ENCODE measurements at regions not wholly inside any gene's neighbourhood (a gene's known extent, or its start where the extent isn't known, plus 50 kb on each side); places are given as distances from the start of the nearest gene placed in this dataset.

DNA sequence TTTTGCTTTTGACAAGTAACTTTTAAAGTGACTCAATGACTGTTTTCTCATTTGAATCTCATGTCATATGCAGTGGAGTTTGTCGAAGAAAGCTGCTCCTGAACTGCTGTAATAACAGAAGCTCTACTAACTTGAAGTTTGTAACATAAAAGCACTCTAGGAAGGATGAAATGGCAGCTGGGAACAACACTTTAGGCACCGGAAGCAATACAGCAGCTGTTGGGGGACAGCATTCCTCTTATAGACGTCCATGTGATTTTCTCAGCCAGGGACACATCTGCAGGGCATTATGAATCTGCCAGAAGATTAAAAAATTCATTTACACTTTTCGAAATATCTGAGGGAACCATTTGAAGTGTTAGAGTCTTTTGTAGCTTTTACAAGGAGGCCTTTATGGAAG is 1035.8 kb downstream of the ADGRL3 start:
- TF ChIP-seq EZH2 (optimal IDR thresholded peaks at IDR 0.05; ENCODE audit: low read depth, low read length) (no peak), EZH2phosphoT487 (IDR thresholded peaks at IDR 0.05; ENCODE audit: low read length) (no peak)
